Transverse colon (tissue), 3 donors: ENCODE measurements at regions not wholly inside any gene's neighbourhood (a gene's known extent, or its start where the extent isn't known, plus 50 kb on each side); places are given as distances from the start of the nearest gene placed in this dataset.

Experiments
- CTCF ChIP-seq, 5 experiments: fragments of 200-600 bp in 3 of 5; fragments of 450-650 bp in 2 of 5; sonication (generic) in 3 of 5; IDR thresholded peaks; 1 replicate in 2 of 5; 2 replicates in 3 of 5; pipeline ENCODE4 v1.5.1; 2016 to 2017; ENCODE audit warnings: antibody characterized with exemption in 5 of 5, inconsistent platforms in 3 of 5, mild to moderate bottlenecking in 2 of 5, moderate library complexity in 1 of 5
- EP300 ChIP-seq: sonication (generic); formaldehyde crosslinking; IDR thresholded peaks from one replicate; pipeline ENCODE4 v1.6.1; 2017; ENCODE audit warnings: antibody characterized with exemption, low read depth

GRCh38 chr13:81874681-81875661, 1534.0 kb upstream of the SPRY2 start:
- TF ChIP-seq EP300 (no peak), CTCF (IDR thresholded peaks at IDR 0.05) (no peak)
